AG04450 (cell line): ENCODE measurements at regions not wholly inside any gene's neighbourhood (a gene's known extent, or its start where the extent isn't known, plus 50 kb on each side); places are given as distances from the start of the nearest gene placed in this dataset.

ENCODE experiments used
- CTCF ChIA-PET: fragments of 300-600, 350-600 bp; formaldehyde crosslinking; extraction: SDS; loops from one replicate; lab custom pipeline; 2022; ENCODE audit warnings: antibody characterized with exemption, inconsistent platforms; lab: Charles Lee
- POLR2A ChIA-PET: fragments of 350-600 bp; formaldehyde crosslinking; extraction: SDS; loops from one replicate; lab custom pipeline; 2021; ENCODE audit warnings: antibody characterized with exemption, inconsistent platforms; lab: Yijun Ruan, JAX
- DNase-seq: peaks from one replicate; pipeline ENCODE4 v3.0.0-alpha.2; 2011; ENCODE audit warnings: low read depth, low spot score
- H3K27ac ChIP-seq: one replicate; pipeline ENCODE4 v1.5.1; 2012; ENCODE audit warnings: low read depth, low read length, control low read depth
- H3K27me3 ChIP-seq: one replicate; pipeline ENCODE4 v1.6.0; 2012; ENCODE audit warnings: low read length; ENCODE audit not compliant: control insufficient read depth, insufficient read depth
- H3K4me3 ChIP-seq: 2 replicates; pipeline ENCODE4 v1.5.1; 2011; ENCODE audit warnings: mild to moderate bottlenecking, low read depth, low read length, control low read depth
- H3K9me3 ChIP-seq: 2 replicates; pipeline ENCODE4 v1.5.1; 2012; ENCODE audit warnings: low read length; ENCODE audit not compliant: control insufficient read depth, insufficient read depth
- CTCF ChIP-seq: IDR thresholded peaks from 2 replicates; pipeline ENCODE4 v1.5.1; 2011; ENCODE audit warnings: low read depth, low read length, control low read depth, inconsistent platforms

- POLR2A ChIA-PET = interaction anchor here (0.6 kb wide), 1 partner anchor 81 kb away, joined by 5 read pairs; no protein-coding TSS in a partner anchor
- no peaks in the 10 kb centered on the region for H3K9me3 ChIP-seq
- TF ChIP-seq CTCF = no peak
- no peak overlapping the region for H3K4me3 ChIP-seq
- peaks cover 5% of the 10 kb centered on the region for H3K27me3 ChIP-seq
- H3K27ac ChIP-seq = no peak overlapping the region
- DNase-seq = no peak
- CTCF ChIA-PET = interaction anchor here (1.4 kb wide), 1 partner anchor 367 kb away, joined by 3 read pairs; no protein-coding TSS in a partner anchor
Measured at GRCh38 chr6:16058201-16058928, 70.5 kb upstream of the MYLIP start.

GRCh38 chr6:16057446-16057845, 71.4 kb upstream of the MYLIP start:
- Histone ChIP-seq H3K4me3 (no peak overlapping the region), H3K27ac (no peak overlapping the region), H3K9me3 (no peaks in the 10 kb centered on the region), H3K27me3 (peaks cover 5% of the 10 kb centered on the region)
- ChIA-PET POLR2A (no interaction called here), CTCF (no interaction called here)
- TF ChIP-seq CTCF = no peak
- DNase-seq = no peak

GRCh38 chr6:16056263-16056870, 72.5 kb upstream of the MYLIP start:
- POLR2A ChIA-PET = no interaction called here
- no peak for TF ChIP-seq CTCF
- peaks cover 5% of the 10 kb centered on the region for H3K27me3 ChIP-seq
- no peak overlapping the region for H3K4me3 ChIP-seq
- CTCF ChIA-PET = no interaction called here
- no peak overlapping the region for H3K27ac ChIP-seq
- DNase-seq = no peak
- no peaks in the 10 kb centered on the region for H3K9me3 ChIP-seq

GRCh38 chr6:16055852-16056251, 73.0 kb upstream of the MYLIP start:
- no peaks in the 10 kb centered on the region for H3K9me3 ChIP-seq
- no peak for DNase-seq
- no peak overlapping the region for H3K4me3 ChIP-seq
- TF ChIP-seq CTCF = no peak
- H3K27me3 ChIP-seq = peaks cover 5% of the 10 kb centered on the region
- H3K27ac ChIP-seq = no peak overlapping the region
- POLR2A ChIA-PET = no interaction called here
- CTCF ChIA-PET = no interaction called here

- Histone ChIP-seq H3K27me3 (no peaks in the 10 kb centered on the region), H3K9me3 (no peaks in the 10 kb centered on the region), H3K4me3 (no peak overlapping the region), H3K27ac (no peak overlapping the region)
- ChIA-PET CTCF (no interaction called here), POLR2A (interaction anchor here (0.6 kb wide), 1 partner anchor 89 kb away, joined by 3 read pairs; no protein-coding TSS in a partner anchor)
- no peak for TF ChIP-seq CTCF
- DNase-seq = no peak
Measured at GRCh38 chr6:16049168-16049567, 79.7 kb upstream of the MYLIP start.
